ENCODE measurements at regions not wholly inside any gene's neighbourhood (a gene's known extent, or its start where the extent isn't known, plus 50 kb on each side); places are given as distances from the start of the nearest gene placed in this dataset.

- H3K27ac Mint-ChIP-seq (ENCODE audit: low read depth): no peak overlapping the region
- peaks cover 7% of the 10 kb centered on the region for H3K4me1 Mint-ChIP-seq
- H3K9me3 Mint-ChIP-seq: no peaks in the 10 kb centered on the region
These were observed 65.0 kb upstream of the POU2AF1 start for GRCh38 chr11:111444040-111444439.

DNA sequence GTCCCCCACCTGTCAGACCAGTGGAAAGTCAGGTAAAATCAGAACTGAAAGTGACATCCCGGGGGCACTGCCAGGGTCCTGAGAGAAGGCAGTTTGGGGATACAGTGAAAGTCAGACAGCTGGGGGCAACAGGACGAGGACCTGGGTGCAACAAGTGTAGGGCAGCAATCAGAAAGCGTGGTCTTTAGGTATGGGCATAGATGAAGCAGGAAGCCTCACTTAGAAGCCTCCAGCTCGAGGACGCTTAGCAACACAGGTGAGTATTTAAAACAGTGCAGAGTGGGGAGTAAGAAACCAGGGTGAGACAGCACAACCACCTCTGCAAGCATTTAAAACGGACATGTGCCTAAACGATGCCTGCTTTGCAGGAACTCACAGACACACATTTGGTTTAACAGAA, 64.6 kb upstream of the POU2AF1 start:
- Mint-ChIP-seq H3K36me3 (ENCODE audit: insufficient read depth) (peaks cover 2% of the 10 kb centered on the region), H3K4me3 (no peak overlapping the region), H3K9me3 (no peaks in the 10 kb centered on the region), H3K27ac (ENCODE audit: low read depth) (no peak overlapping the region), H3K4me1 (peaks cover 7% of the 10 kb centered on the region), H3K27me3 (peaks cover 13% of the 10 kb centered on the region)
- no peak for DNase-seq (ENCODE audit: low spot score in 2 of 2)
- ATAC-seq (replicated peaks; ENCODE audit: extremely low read depth, poor library complexity, severe bottlenecking): no peak

More at GRCh38 chr11:111444040-111444439, 65.0 kb upstream of the POU2AF1 start:
- H3K27me3 Mint-ChIP-seq: peaks cover 9% of the 10 kb centered on the region
- DNase-seq (ENCODE audit: low spot score in 2 of 2) (no peak), ATAC-seq (replicated peaks; ENCODE audit: extremely low read depth, poor library complexity, severe bottlenecking) (no peak)
- H3K4me3 Mint-ChIP-seq: no peak overlapping the region
- H3K36me3 Mint-ChIP-seq (ENCODE audit: insufficient read depth): peaks cover 2% of the 10 kb centered on the region

DNA sequence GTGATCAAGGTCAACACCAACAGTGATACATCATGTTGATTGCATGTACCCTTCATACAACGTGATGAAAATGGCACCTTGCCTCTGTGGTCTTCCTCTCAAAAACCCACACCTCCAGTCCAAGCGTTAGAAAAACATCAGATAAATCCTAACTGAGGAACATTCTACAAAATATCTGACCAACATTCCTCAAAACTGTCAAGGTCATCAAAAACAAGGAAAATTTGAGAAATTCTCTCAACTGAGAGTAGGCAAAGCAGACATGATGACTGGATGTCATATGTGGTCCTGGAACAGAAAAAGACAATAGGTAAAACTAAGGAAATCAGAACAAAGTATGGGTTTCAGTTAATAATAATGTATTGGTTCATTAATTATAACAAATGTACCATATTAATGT, 64.0 kb upstream of the POU2AF1 start:
- Mint-ChIP-seq H3K36me3 (ENCODE audit: insufficient read depth) (peaks cover 2% of the 10 kb centered on the region), H3K4me1 (peaks cover 7% of the 10 kb centered on the region), H3K9me3 (no peaks in the 10 kb centered on the region), H3K4me3 (no peak overlapping the region), H3K27ac (ENCODE audit: low read depth) (no peak overlapping the region), H3K27me3 (peaks cover 19% of the 10 kb centered on the region)
- DNase-seq (ENCODE audit: low spot score in 2 of 2) (no peak), ATAC-seq (replicated peaks; ENCODE audit: extremely low read depth, poor library complexity, severe bottlenecking) (no peak)

- no peak overlapping the region for H3K4me3 Mint-ChIP-seq
- no peaks in the 10 kb centered on the region for H3K9me3 Mint-ChIP-seq
- no peak overlapping the region for H3K27ac Mint-ChIP-seq (ENCODE audit: low read depth)
- DNase-seq (ENCODE audit: low spot score in 2 of 2): no peak
- H3K36me3 Mint-ChIP-seq (ENCODE audit: insufficient read depth): peaks cover under 1% of the 10 kb centered on the region
- no peak for ATAC-seq (replicated peaks; ENCODE audit: extremely low read depth, poor library complexity, severe bottlenecking)
- peaks cover 30% of the 10 kb centered on the region for H3K27me3 Mint-ChIP-seq
- peaks cover 9% of the 10 kb centered on the region for H3K4me1 Mint-ChIP-seq
These were observed 62.4 kb upstream of the POU2AF1 start for GRCh38 chr11:111441443-111441842.

- H3K27me3 Mint-ChIP-seq: peaks cover 30% of the 10 kb centered on the region
- DNase-seq (ENCODE audit: low spot score in 2 of 2): no peak
- H3K4me1 Mint-ChIP-seq: peaks cover 6% of the 10 kb centered on the region
- no peak overlapping the region for H3K4me3 Mint-ChIP-seq
- no peak for ATAC-seq (replicated peaks; ENCODE audit: extremely low read depth, poor library complexity, severe bottlenecking)
- no peaks in the 10 kb centered on the region for H3K9me3 Mint-ChIP-seq
- no peak overlapping the region for H3K27ac Mint-ChIP-seq (ENCODE audit: low read depth)
- no peaks in the 10 kb centered on the region for H3K36me3 Mint-ChIP-seq (ENCODE audit: insufficient read depth)
These were observed 61.5 kb upstream of the POU2AF1 start for GRCh38 chr11:111440416-111441205.

GRCh38 chr11:111439901-111440300, 60.8 kb upstream of the POU2AF1 start:
- Mint-ChIP-seq H3K4me3 (no peak overlapping the region), H3K4me1 (peaks cover 6% of the 10 kb centered on the region)

GRCh38 chr11:111438846-111439520, 59.9 kb upstream of the POU2AF1 start:
- Mint-ChIP-seq H3K9me3 (no peaks in the 10 kb centered on the region), H3K27ac (ENCODE audit: low read depth) (no peak overlapping the region), H3K4me1 (peaks cover 6% of the 10 kb centered on the region), H3K27me3 (peaks cover 30% of the 10 kb centered on the region), H3K4me3 (no peak overlapping the region), H3K36me3 (ENCODE audit: insufficient read depth) (no peaks in the 10 kb centered on the region)
- DNase-seq (ENCODE audit: low spot score in 2 of 2) (no peak), ATAC-seq (replicated peaks; ENCODE audit: extremely low read depth, poor library complexity, severe bottlenecking) (no peak)

More at GRCh38 chr11:111439901-111440300, 60.8 kb upstream of the POU2AF1 start:
- ATAC-seq (replicated peaks; ENCODE audit: extremely low read depth, poor library complexity, severe bottlenecking) (no peak), DNase-seq (ENCODE audit: low spot score in 2 of 2) (no peak)
- H3K36me3 Mint-ChIP-seq (ENCODE audit: insufficient read depth): no peaks in the 10 kb centered on the region
- H3K27me3 Mint-ChIP-seq: peaks cover 30% of the 10 kb centered on the region
- no peak overlapping the region for H3K27ac Mint-ChIP-seq (ENCODE audit: low read depth)
- H3K9me3 Mint-ChIP-seq: no peaks in the 10 kb centered on the region

DNA sequence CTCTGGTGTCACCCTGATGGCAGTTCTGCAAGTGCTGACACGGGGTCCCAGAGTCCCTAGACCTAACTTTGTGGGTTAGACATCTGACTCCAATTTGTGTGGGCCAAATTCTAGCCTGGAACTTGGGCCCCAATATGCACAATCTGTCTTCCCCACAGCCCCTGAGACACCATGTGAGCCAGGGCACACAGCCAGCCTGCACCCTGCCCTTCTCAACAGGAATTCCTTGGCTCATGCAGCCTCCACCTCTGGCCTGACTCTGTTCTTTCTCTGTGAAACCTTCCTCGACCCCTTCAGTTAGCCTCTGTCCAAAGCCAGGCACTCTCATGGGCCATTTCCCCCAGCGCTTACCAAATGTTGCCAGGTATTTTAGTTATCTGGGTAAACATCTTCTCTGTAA, 59.1 kb upstream of the POU2AF1 start:
- H3K4me1 Mint-ChIP-seq: peaks cover 6% of the 10 kb centered on the region
- ATAC-seq (replicated peaks; ENCODE audit: extremely low read depth, poor library complexity, severe bottlenecking): no peak
- no peak overlapping the region for H3K27ac Mint-ChIP-seq (ENCODE audit: low read depth)
- no peaks in the 10 kb centered on the region for H3K36me3 Mint-ChIP-seq (ENCODE audit: insufficient read depth)
- H3K27me3 Mint-ChIP-seq: peaks cover 36% of the 10 kb centered on the region
- no peaks in the 10 kb centered on the region for H3K9me3 Mint-ChIP-seq
- no peak overlapping the region for H3K4me3 Mint-ChIP-seq
- no peak for DNase-seq (ENCODE audit: low spot score in 2 of 2)

- no peak overlapping the region for H3K27ac Mint-ChIP-seq (ENCODE audit: low read depth)
These were observed 56.1 kb upstream of the POU2AF1 start for GRCh38 chr11:111435046-111435698.

GRCh38 chr11:111429066-111429506, 50.0 kb upstream of the POU2AF1 start:
- no peaks in the 10 kb centered on the region for H3K9me3 Mint-ChIP-seq
- no peak overlapping the region for H3K4me3 Mint-ChIP-seq
- no peaks in the 10 kb centered on the region for H3K4me1 Mint-ChIP-seq
- DNase-seq (ENCODE audit: low spot score in 2 of 2) (no peak), ATAC-seq (replicated peaks; ENCODE audit: extremely low read depth, poor library complexity, severe bottlenecking) (no peak)
- H3K27ac Mint-ChIP-seq (ENCODE audit: low read depth): no peak overlapping the region
- no peaks in the 10 kb centered on the region for H3K36me3 Mint-ChIP-seq (ENCODE audit: insufficient read depth)
- peaks cover 51% of the 10 kb centered on the region for H3K27me3 Mint-ChIP-seq

More at GRCh38 chr11:111435046-111435698, 56.1 kb upstream of the POU2AF1 start:
- DNase-seq (ENCODE audit: low spot score in 2 of 2) (no peak), ATAC-seq (replicated peaks; ENCODE audit: extremely low read depth, poor library complexity, severe bottlenecking) (no peak)
- Mint-ChIP-seq H3K9me3 (no peaks in the 10 kb centered on the region), H3K4me1 (peaks cover 6% of the 10 kb centered on the region), H3K4me3 (no peak overlapping the region), H3K36me3 (ENCODE audit: insufficient read depth) (no peaks in the 10 kb centered on the region), H3K27me3 (peaks cover 55% of the 10 kb centered on the region)

Data from central memory CD8-positive, alpha-beta T cell (primary cell).